ENCODE measurements at regions not wholly inside any gene's neighbourhood (a gene's known extent, or its start where the extent isn't known, plus 50 kb on each side); places are given as distances from the start of the nearest gene placed in this dataset.

- no peaks in the 10 kb centered on the region for H3K9me3 ChIP-seq (replicated peaks; ENCODE audit: control insufficient read depth, insufficient read depth, low read length)
- no peaks in the 10 kb centered on the region for H3K27me3 ChIP-seq (ENCODE audit: control insufficient read depth in 2 of 2, insufficient read depth in 2 of 2, low read length in 2 of 2)
- H3K9ac ChIP-seq (replicated peaks; ENCODE audit: extremely low read depth, insufficient read depth, low read length) = no peak overlapping the region
- dilution Hi-C loops (cut with MboI; ENCODE audit: extremely low pct_ligation_motif_present, low sequenced_read_pairs) = no loop called here
- CTCF ChIA-PET = interaction anchor here (1.1 to 8.3 kb wide), 6 partner anchors 39 to 481 kb away, joined by 3 to 102 read pairs (median 14); no protein-coding TSS in a partner anchor
- H3K36me3 ChIP-seq (ENCODE audit: control insufficient read depth in 2 of 2, extremely low read depth in 1 of 2, insufficient read depth in 2 of 2, low read length in 2 of 2) = no peaks in the 10 kb centered on the region
- no peaks in the 10 kb centered on the region for H3K9me1 ChIP-seq (replicated peaks; ENCODE audit: control insufficient read depth, extremely low read depth, insufficient read depth, low read length)
- H3K4me1 ChIP-seq (ENCODE audit: control insufficient read depth, extremely low read depth, insufficient read depth, low read length) = no peaks in the 10 kb centered on the region
- TF ChIP-seq EZH2 (IDR thresholded peaks at IDR 0.05; ENCODE audit: borderline replicate concordance, low read depth, low read length, severe bottlenecking) = no peak
- TF ChIP-seq POLR2A (IDR thresholded peaks at IDR 0.05; ENCODE audit: low read depth, low read length) = no peak
- TF ChIP-seq JUN (IDR thresholded peaks at IDR 0.05; ENCODE audit: borderline replicate concordance, insufficient read depth, insufficient read length, low read depth) = no peak
- H3K79me2 ChIP-seq (ENCODE audit: control insufficient read depth, insufficient read depth, low read length) = no peaks in the 10 kb centered on the region
- FAIRE-seq = no peak
- DNase-seq (ENCODE audit: low read depth, low spot score) = no peak
- POLR2A ChIA-PET = no interaction called here
- no peak overlapping the region for H3K27ac ChIP-seq (ENCODE audit: insufficient read depth, low read depth, low read length)
- no peak overlapping the region for H3K4me2 ChIP-seq (ENCODE audit: insufficient read depth, low read length)
- H4K20me1 ChIP-seq (replicated peaks; ENCODE audit: control insufficient read depth, extremely low read depth, insufficient read depth, low read length) = no peaks in the 10 kb centered on the region
- H3K4me3 ChIP-seq (replicated peaks in 1 of 3; ENCODE audit: insufficient read depth in 1 of 3, low read depth in 1 of 3, low read length in 3 of 3) = no peak overlapping the region
- intact Hi-C loops (cut with micrococcal nuclease) = loop anchor here (10.0 kb wide), 1 partner anchor 387 kb away; no protein-coding TSS in a partner anchor
- BruUV-seq (replicated peaks) = no TSS peak
- H2AFZ ChIP-seq (ENCODE audit: low read depth, low read length) = no peak overlapping the region
Measured at GRCh38 chr11:19551457-19551856, 161.2 kb upstream of the NAV2 start.

GRCh38 chr11:19547044-19547443, 165.6 kb upstream of the NAV2 start:
- TF ChIP-seq GATA2 (IDR thresholded peaks at IDR 0.05; ENCODE audit: insufficient read depth, insufficient read length, low read depth, low read length) (no peak), POLR2A (IDR thresholded peaks at IDR 0.05; ENCODE audit: low read depth, low read length) (no peak), CTCF (IDR thresholded peaks at IDR 0.05; ENCODE audit: extremely low read depth in 1 of 2, insufficient read depth in 1 of 2, low read depth in 1 of 2, low read length in 2 of 2) (no peak), JUN (IDR thresholded peaks at IDR 0.05; ENCODE audit: borderline replicate concordance, insufficient read depth, insufficient read length, low read depth) (no peak), MYC (IDR thresholded peaks at IDR 0.05; ENCODE audit: low read depth, low read length) (no peak), POLR2AphosphoS5 (IDR thresholded peaks at IDR 0.05; ENCODE audit: insufficient read depth, low read depth, low read length) (no peak), MAX (IDR thresholded peaks at IDR 0.05; ENCODE audit: insufficient read depth, insufficient read length) (no peak), FOS (IDR thresholded peaks at IDR 0.05; ENCODE audit: borderline replicate concordance, insufficient read depth, low read length) (no peak), EZH2 (IDR thresholded peaks at IDR 0.05; ENCODE audit: borderline replicate concordance, low read depth, low read length, severe bottlenecking) (no peak)
- H3K9me3 ChIP-seq (replicated peaks; ENCODE audit: control insufficient read depth, insufficient read depth, low read length) = no peaks in the 10 kb centered on the region
- H3K79me2 ChIP-seq (ENCODE audit: control insufficient read depth, insufficient read depth, low read length) = no peaks in the 10 kb centered on the region
- CTCF ChIA-PET = interaction anchor here (0.9 to 5.3 kb wide), 6 partner anchors 10 to 476 kb away, joined by 3 to 20 read pairs (median 7); no protein-coding TSS in a partner anchor
- H2AFZ ChIP-seq (ENCODE audit: low read depth, low read length) = no peak overlapping the region
- no peak overlapping the region for H3K4me3 ChIP-seq (replicated peaks in 1 of 3; ENCODE audit: insufficient read depth in 1 of 3, low read depth in 1 of 3, low read length in 3 of 3)
- no peak overlapping the region for H3K4me2 ChIP-seq (ENCODE audit: insufficient read depth, low read length)
- no peaks in the 10 kb centered on the region for H4K20me1 ChIP-seq (replicated peaks; ENCODE audit: control insufficient read depth, extremely low read depth, insufficient read depth, low read length)
- intact Hi-C loops (cut with micrococcal nuclease) = no loop called here
- H3K9me1 ChIP-seq (replicated peaks; ENCODE audit: control insufficient read depth, extremely low read depth, insufficient read depth, low read length) = no peaks in the 10 kb centered on the region
- no peak overlapping the region for H3K9ac ChIP-seq (replicated peaks; ENCODE audit: extremely low read depth, insufficient read depth, low read length)
- POLR2A ChIA-PET = no interaction called here
- dilution Hi-C loops (cut with MboI; ENCODE audit: extremely low pct_ligation_motif_present, low sequenced_read_pairs) = no loop called here
- no peak for FAIRE-seq
- no peaks in the 10 kb centered on the region for H3K27me3 ChIP-seq (ENCODE audit: control insufficient read depth in 2 of 2, insufficient read depth in 2 of 2, low read length in 2 of 2)
- no peaks in the 10 kb centered on the region for H3K36me3 ChIP-seq (ENCODE audit: control insufficient read depth in 2 of 2, extremely low read depth in 1 of 2, insufficient read depth in 2 of 2, low read length in 2 of 2)
- no peak for DNase-seq (ENCODE audit: low read depth, low spot score)
- no peak overlapping the region for H3K27ac ChIP-seq (ENCODE audit: insufficient read depth, low read depth, low read length)
- no peaks in the 10 kb centered on the region for H3K4me1 ChIP-seq (ENCODE audit: control insufficient read depth, extremely low read depth, insufficient read depth, low read length)
- no TSS peak for BruUV-seq (replicated peaks)

All from endothelial cell of umbilical vein (primary cell).